Inflammatory macrophage treated with lipopolysaccharide for 1 hour (primary cell): ENCODE measurements at regions not wholly inside any gene's neighbourhood (a gene's known extent, or its start where the extent isn't known, plus 50 kb on each side); places are given as distances from the start of the nearest gene placed in this dataset.
A peak's percentile ranks its signal among the peaks of the same experiment; 100 is the strongest.
"Not testable (repeated sequence)": the region's sequence is repeated elsewhere in the genome, so short reads cannot be mapped to it uniquely, and the experiment has no call there.

ENCODE experiments used
- DNase-seq, 2 donors: peaks; one replicate each; pipeline ENCODE4 v3.0.0-alpha.2; 2020 to 2022

DNA sequence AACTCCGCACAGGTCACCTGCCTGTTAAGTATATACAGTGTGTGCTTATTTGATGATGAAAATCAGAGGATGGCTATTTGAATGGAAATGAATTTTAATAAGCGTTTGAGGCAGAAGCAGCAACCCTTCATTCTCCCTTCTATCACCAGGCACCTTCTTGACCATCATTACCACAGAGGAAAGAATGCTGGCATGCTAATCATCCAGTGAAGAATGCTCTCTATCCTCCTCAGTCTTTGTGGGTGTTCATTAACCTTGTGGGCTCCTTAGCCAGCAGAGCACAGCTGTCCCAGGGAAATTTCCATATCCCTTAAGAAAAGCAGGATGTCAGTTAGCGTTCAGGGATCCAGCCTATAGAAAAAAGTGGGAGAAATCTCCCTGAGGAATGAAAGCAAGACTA, 428.0 kb upstream of the CAMK1G start:
- no peak for DNase-seq

GRCh38 chr1:209156991-209157390, 426.5 kb upstream of the CAMK1G start:
- no peak for DNase-seq

DNA sequence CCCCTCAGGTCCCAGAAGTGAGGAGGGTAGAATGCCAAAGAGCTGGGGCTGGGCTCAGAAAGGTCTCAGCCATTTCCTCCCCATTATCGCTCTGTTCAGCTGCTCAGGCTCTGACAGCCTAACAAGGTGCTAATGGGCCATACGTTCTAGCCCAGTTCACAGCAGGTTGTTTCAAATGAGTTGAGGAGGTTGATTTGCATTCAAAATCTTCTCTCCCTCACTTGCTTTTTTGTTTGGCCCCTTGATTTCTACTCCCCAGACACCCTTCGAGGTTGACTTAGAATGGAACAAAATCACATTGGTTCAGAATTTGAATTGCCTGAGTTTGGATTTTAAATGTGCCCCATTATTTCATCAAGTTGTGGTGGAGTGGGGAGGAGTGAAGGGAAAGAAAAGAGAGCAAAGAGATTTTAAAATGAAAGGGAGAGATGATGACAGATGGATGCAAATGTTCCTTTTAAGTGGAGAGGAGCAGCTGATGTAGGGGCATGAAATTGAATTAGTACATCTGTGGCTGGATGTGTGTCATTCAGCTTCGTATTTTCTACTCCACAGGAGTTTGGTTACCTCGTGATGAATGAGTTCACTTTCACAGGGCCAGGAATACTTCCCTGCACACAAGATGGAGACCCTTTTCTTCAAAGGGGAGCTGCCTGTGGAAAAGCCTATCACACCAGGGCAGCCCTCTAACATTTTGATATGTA, 425.8 kb upstream of the CAMK1G start:
- DNase-seq: no peak

DNA sequence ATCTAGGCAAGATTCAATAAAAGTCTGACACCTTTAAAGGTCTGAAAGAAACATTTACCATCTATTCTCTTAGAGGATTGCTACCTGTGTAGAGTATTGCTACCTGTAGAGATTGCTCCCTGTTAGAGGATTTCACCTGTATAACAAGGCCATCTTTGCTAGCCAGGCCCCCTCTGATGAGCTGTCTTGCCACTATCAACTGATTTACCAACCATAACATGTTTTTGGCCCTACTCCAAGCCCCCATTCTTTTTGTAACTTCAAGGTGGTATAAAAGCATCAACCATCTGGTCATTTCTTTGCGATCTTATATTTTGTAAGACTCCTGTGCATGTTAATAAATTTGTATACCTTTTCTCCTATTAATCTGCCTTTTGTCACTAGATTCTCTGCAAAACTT, 424.7 kb upstream of the CAMK1G start:
- no peak for DNase-seq

- no peak for DNase-seq
These were observed 423.3 kb upstream of the CAMK1G start for GRCh38 chr1:209160230-209160629.

GRCh38 chr1:209162651-209163050, 420.9 kb upstream of the CAMK1G start:
- no peak for DNase-seq

- no peak for DNase-seq
These were observed 415.3 kb upstream of the CAMK1G start for GRCh38 chr1:209168204-209168603.

DNA sequence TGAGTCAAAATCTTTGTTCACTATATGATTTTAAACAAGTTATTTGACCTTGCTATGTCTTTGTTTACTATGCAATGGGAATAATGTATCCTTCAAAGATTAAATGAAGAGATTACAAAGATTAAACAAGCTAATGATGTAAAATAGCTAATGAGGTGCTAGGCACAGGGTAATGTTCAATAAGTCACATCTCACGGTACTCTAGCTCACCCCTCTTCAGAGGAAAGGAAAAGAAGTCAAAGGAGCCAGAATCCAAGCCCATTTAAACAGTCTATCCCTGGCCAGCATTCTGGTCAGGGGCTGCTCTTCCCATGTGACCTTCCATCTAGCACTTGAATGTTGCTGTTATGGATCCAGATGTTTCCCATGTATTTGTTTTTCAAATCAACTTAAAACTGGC, 412.4 kb upstream of the CAMK1G start:
- no peak for DNase-seq

- no peak for DNase-seq
These were observed 411.2 kb upstream of the CAMK1G start for GRCh38 chr1:209172286-209172685.

DNA sequence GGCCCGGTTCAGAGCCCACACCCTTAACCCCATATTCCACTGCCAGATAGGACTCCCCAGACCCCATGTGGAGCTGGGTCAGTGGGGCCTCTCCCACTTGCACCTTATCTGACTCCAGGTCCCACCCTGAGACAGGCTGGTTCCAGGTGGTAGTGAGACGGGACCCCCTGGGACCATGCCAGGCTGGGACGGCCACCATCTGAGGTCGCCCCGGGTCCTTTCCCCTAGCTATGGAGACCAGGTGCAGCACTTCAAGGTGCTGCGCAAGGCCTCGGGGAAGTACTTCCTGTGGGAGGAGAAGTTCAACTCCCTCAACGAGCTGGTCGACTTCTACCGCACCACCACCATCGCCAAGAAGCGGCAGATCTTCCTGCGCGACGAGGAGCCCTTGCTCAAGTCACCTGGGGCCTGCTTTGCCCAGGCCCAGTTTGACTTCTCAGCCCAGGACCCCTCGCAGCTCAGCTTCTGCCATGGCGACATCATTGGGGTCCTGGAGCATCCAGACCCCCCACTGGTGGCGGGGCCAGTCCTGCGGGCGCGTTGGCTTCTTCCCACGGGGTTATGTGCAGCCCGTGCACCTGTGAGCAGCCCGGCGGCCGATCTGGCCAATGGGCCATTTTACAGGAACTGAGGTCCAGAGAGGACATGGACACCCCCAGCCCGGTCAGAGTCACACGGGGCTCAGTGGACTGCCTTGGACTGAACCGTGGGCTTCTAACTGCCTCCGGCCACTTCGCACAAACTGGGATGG, 410.5 kb upstream of the CAMK1G start:
- DNase-seq: not testable (repeated sequence)

- not testable (repeated sequence) for DNase-seq
These were observed 409.7 kb upstream of the CAMK1G start for GRCh38 chr1:209173796-209174195.

GRCh38 chr1:209176866-209177430, 406.6 kb upstream of the CAMK1G start:
- no peak for DNase-seq

- DNase-seq: no peak
These were observed 400.3 kb upstream of the CAMK1G start for GRCh38 chr1:209183195-209183594.

GRCh38 chr1:209187589-209187988, 395.9 kb upstream of the CAMK1G start:
- DNase-seq: no peak

- DNase-seq: peak in 1 of 2 donors; percentile 38
These were observed 392.8 kb upstream of the CAMK1G start for GRCh38 chr1:209190591-209191261.

DNA sequence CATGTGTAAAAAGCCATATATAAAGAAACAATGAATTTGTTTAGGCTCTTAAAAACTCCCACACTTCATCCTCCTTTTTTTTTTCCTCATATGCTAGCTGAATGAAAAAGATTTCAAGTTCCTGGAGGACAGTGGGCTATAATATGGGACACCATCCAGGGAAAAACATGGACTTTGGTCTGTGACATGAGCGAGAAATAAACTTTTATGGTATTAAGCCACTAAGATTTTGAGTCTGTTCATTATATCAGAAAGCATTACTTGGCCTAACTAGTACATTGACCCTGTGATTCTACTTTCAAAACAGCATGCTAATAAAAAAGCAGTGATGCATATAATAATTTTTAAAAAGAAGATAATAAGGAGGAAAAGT, 392.3 kb upstream of the CAMK1G start:
- DNase-seq: no peak

DNA sequence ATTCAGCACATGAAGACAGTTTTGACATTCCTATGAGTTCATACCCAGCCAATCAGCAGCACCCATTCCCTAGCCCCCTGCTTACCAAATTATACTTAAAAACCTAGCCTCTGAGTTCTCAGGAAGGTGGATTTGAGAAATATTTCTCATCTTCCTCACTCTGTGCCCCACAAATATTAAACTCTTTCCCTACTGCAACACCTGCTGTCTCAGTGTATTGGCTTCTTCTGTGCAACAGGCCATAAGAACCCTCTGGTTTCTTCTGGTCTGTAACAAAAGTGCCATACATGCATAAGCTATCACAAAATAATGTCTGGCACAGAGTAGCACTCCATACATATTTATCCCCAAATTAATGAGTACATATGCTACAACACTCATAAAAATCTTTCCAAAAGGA, 387.4 kb upstream of the CAMK1G start:
- DNase-seq: no peak

- DNase-seq: no peak
These were observed 384.4 kb upstream of the CAMK1G start for GRCh38 chr1:209198961-209199750.

- DNase-seq: no peak
These were observed 383.7 kb upstream of the CAMK1G start for GRCh38 chr1:209199822-209200221.

DNA sequence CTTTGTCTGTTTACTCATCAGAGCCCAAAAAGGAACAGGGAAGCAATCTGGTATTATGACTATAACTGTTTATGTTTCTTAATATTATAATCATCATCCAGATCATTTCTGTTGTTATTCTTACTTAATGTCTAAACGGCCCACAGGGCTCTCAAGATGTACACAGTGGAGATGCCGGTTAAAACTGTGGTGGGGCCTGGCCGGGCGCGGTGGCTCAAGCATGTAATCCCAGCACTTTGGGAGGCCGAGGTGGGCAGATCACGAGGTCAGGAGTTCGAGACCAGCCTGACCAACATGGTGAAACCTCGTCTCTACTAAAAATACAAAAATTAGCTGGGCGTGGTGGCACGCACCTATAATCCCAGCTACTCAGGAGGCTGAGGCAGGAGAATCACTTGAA, 381.2 kb upstream of the CAMK1G start:
- DNase-seq: not testable (repeated sequence)

DNA sequence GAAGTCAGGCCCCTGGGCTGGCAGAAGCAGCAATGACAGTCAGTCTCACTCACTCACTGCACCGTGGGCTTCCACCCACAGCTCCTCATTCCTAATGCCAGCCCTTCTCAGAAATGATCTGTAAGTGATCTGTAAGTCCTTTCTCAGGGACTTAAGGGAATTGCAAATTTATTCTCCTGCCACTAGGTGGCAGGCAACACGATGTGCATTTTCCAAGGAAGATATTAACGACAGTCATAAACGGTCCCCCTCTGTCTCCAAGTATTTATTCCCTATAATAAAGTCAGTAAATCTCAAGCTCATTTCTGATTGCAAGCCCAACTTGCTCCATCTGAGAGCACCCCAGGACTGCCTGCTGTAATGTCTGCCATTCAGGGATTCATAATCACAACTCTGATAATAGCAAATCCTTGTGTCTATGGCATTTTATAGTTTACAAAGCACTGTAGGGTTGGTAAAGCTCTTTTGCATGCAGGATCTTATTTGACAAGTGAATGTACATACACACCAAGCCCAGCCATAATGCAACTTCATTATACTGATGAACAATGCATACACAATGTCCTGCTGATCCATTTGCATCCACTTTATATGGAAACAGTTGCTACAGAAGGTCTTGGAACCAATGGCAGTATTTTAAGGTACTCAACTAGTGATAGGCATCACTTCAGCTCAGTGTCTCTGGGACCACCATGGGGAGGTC, 380.5 kb upstream of the CAMK1G start:
- DNase-seq: peak; percentile 29 to 51

DNA sequence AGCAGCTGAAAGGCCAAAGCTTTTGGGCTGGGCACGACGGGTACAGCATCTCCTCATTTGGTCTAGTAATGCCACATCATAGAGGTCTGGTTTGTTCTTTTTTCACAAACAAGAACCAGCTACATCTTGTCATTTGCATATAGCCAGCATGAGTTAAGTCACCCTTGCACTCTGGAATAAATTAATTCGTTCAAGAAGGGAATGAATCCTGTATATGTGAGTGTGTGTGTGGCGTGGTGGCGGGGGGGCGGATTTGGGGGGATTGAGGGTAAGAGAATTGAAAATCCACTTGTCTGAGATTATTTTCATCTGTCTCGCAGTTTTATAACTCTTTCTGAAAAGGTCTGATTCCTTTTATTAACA, 380.0 kb upstream of the CAMK1G start:
- no peak for DNase-seq
